Transverse colon (tissue), 3 donors: ENCODE measurements at regions not wholly inside any gene's neighbourhood (a gene's known extent, or its start where the extent isn't known, plus 50 kb on each side); places are given as distances from the start of the nearest gene placed in this dataset.

Experiments used
- CTCF ChIP-seq, 5 experiments: fragments of 200-600 bp in 3 of 5; fragments of 450-650 bp in 2 of 5; sonication (generic) in 3 of 5; IDR thresholded peaks; 1 replicate in 2 of 5; 2 replicates in 3 of 5; pipeline ENCODE4 v1.5.1; 2016 to 2017; ENCODE audit warnings: antibody characterized with exemption in 5 of 5, inconsistent platforms in 3 of 5, mild to moderate bottlenecking in 2 of 5, moderate library complexity in 1 of 5
- EP300 ChIP-seq: sonication (generic); formaldehyde crosslinking; IDR thresholded peaks from one replicate; pipeline ENCODE4 v1.6.1; 2017; ENCODE audit warnings: antibody characterized with exemption, low read depth
- POLR2A ChIP-seq: fragments of 450-650 bp; IDR thresholded peaks from one replicate; pipeline ENCODE4 v1.6.1; 2016; ENCODE audit warnings: antibody characterized with exemption, mild to moderate bottlenecking, moderate library complexity

- TF ChIP-seq EP300: no peak
- TF ChIP-seq CTCF (IDR thresholded peaks at IDR 0.05): no peak
- TF ChIP-seq POLR2A: no peak
Observed at GRCh38 chr7:32218741-32219288, 148.6 kb upstream of the PDE1C start.
